Prostate gland (tissue), 2 donors: ENCODE measurements at regions not wholly inside any gene's neighbourhood (a gene's known extent, or its start where the extent isn't known, plus 50 kb on each side); places are given as distances from the start of the nearest gene placed in this dataset.

Experiments
- POLR2A ChIP-seq: fragments of 450-650 bp; IDR thresholded peaks from one replicate; pipeline ENCODE4 v1.6.1; 2016; ENCODE audit warnings: antibody characterized with exemption, mild to moderate bottlenecking
- TF ChIP-seq, protein P1 (sequence below), 4 experiments: fragments of 200-600 bp in 2 of 4; fragments of 450-650 bp in 2 of 4; sonication (generic) in 2 of 4; IDR thresholded peaks; 1 replicate in 3 of 4; 2 replicates in 1 of 4; pipeline ENCODE4 v1.5.1; 2016 to 2019; ENCODE audit warnings: antibody characterized with exemption in 4 of 4, mild to moderate bottlenecking in 2 of 4, moderate library complexity in 2 of 4

GRCh38 chr11:43582863-43583462, 97.6 kb upstream of the HSD17B12 start:
- TF ChIP-seq, protein P1, sequence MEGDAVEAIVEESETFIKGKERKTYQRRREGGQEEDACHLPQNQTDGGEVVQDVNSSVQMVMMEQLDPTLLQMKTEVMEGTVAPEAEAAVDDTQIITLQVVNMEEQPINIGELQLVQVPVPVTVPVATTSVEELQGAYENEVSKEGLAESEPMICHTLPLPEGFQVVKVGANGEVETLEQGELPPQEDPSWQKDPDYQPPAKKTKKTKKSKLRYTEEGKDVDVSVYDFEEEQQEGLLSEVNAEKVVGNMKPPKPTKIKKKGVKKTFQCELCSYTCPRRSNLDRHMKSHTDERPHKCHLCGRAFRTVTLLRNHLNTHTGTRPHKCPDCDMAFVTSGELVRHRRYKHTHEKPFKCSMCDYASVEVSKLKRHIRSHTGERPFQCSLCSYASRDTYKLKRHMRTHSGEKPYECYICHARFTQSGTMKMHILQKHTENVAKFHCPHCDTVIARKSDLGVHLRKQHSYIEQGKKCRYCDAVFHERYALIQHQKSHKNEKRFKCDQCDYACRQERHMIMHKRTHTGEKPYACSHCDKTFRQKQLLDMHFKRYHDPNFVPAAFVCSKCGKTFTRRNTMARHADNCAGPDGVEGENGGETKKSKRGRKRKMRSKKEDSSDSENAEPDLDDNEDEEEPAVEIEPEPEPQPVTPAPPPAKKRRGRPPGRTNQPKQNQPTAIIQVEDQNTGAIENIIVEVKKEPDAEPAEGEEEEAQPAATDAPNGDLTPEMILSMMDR (IDR thresholded peaks at IDR 0.05) = no peak
- no peak for TF ChIP-seq POLR2A
